ENCODE measurements at regions not wholly inside any gene's neighbourhood (a gene's known extent, or its start where the extent isn't known, plus 50 kb on each side); places are given as distances from the start of the nearest gene placed in this dataset.

- H3K4me1 ChIP-seq, result no peaks in the 10 kb centered on the region
- H3K27me3 ChIP-seq, result no peaks in the 10 kb centered on the region
- H3K4me3 ChIP-seq, result no peak overlapping the region
- no peak for TF ChIP-seq POLR2A (IDR thresholded peaks at IDR 0.05)
- no peak for TF ChIP-seq POLR2AphosphoS5 (IDR thresholded peaks at IDR 0.05; ENCODE audit: insufficient read depth in 1 of 2, low read depth in 1 of 2)
- TF ChIP-seq CTCF (IDR thresholded peaks at IDR 0.05), result no peak
- intact Hi-C loops (cut with DNase I), result no loop called here
- no peak overlapping the region for H3K27ac ChIP-seq
- H3K9me3 ChIP-seq, result no peaks in the 10 kb centered on the region
- no peak for DNase-seq (ENCODE audit: extremely low spot score in 2 of 2)
- no peaks in the 10 kb centered on the region for H3K36me3 ChIP-seq
Observed at GRCh38 chr2:174691201-174691779, 73.0 kb downstream of the CHRNA1 start.

- Histone ChIP-seq H3K4me1 (no peaks in the 10 kb centered on the region), H3K27me3 (no peaks in the 10 kb centered on the region), H3K9me3 (no peaks in the 10 kb centered on the region), H3K4me3 (no peak overlapping the region), H3K36me3 (no peaks in the 10 kb centered on the region), H3K27ac (no peak overlapping the region)
- no peak for TF ChIP-seq CTCF (IDR thresholded peaks at IDR 0.05)
- no peak for TF ChIP-seq POLR2AphosphoS5 (IDR thresholded peaks at IDR 0.05; ENCODE audit: insufficient read depth in 1 of 2, low read depth in 1 of 2)
- TF ChIP-seq POLR2A (IDR thresholded peaks at IDR 0.05), result no peak
- no peak for DNase-seq (ENCODE audit: extremely low spot score in 2 of 2)
- intact Hi-C loops (cut with DNase I), result no loop called here
Observed at GRCh38 chr2:174690026-174690425, 74.2 kb downstream of the CHRNA1 start.

GRCh38 chr2:174688079-174688478, 76.2 kb downstream of the CHRNA1 start:
- Histone ChIP-seq H3K4me1 (peaks cover 6% of the 10 kb centered on the region), H3K36me3 (no peaks in the 10 kb centered on the region), H3K4me3 (no peak overlapping the region), H3K27ac (no peak overlapping the region), H3K9me3 (no peaks in the 10 kb centered on the region), H3K27me3 (no peaks in the 10 kb centered on the region)
- intact Hi-C loops (cut with DNase I), result no loop called here
- TF ChIP-seq POLR2AphosphoS5 (IDR thresholded peaks at IDR 0.05; ENCODE audit: insufficient read depth in 1 of 2, low read depth in 1 of 2), result no peak
- TF ChIP-seq POLR2A (IDR thresholded peaks at IDR 0.05), result no peak
- peak in 2 of 3 experiments; percentile 29 to 38 for TF ChIP-seq CTCF (IDR thresholded peaks at IDR 0.05)
- DNase-seq (ENCODE audit: extremely low spot score in 2 of 2), result no peak

- Histone ChIP-seq H3K36me3 (no peaks in the 10 kb centered on the region), H3K4me1 (peaks cover 11% of the 10 kb centered on the region), H3K9me3 (no peaks in the 10 kb centered on the region), H3K27ac (no peak overlapping the region), H3K27me3 (no peaks in the 10 kb centered on the region), H3K4me3 (no peak overlapping the region)
- DNase-seq (ENCODE audit: extremely low spot score in 2 of 2), result no peak
- TF ChIP-seq POLR2A (IDR thresholded peaks at IDR 0.05) (no peak), POLR2AphosphoS5 (IDR thresholded peaks at IDR 0.05; ENCODE audit: insufficient read depth in 1 of 2, low read depth in 1 of 2) (no peak), CTCF (IDR thresholded peaks at IDR 0.05) (no peak)
- intact Hi-C loops (cut with DNase I), result no loop called here
Observed at GRCh38 chr2:174686430-174686829, 77.8 kb downstream of the CHRNA1 start.

- H3K36me3 ChIP-seq, result no peaks in the 10 kb centered on the region
- peak overlapping the region; percentile 84 to 92 for H3K4me3 ChIP-seq
- peaks cover 41% of the 10 kb centered on the region for H3K4me1 ChIP-seq
- no peaks in the 10 kb centered on the region for H3K27me3 ChIP-seq
- intact Hi-C loops (cut with DNase I), result loop anchor here (2.0 kb wide), 1 partner anchor 197 kb away; the partner anchor contains the start of gene GPR155
- H3K9me3 ChIP-seq, result no peaks in the 10 kb centered on the region
- peak overlapping the region; percentile 94 for H3K27ac ChIP-seq
- TF ChIP-seq POLR2AphosphoS5 (IDR thresholded peaks at IDR 0.05; ENCODE audit: insufficient read depth in 1 of 2, low read depth in 1 of 2), result no peak
- TF ChIP-seq POLR2A (IDR thresholded peaks at IDR 0.05), result no peak
- no peak for TF ChIP-seq CTCF (IDR thresholded peaks at IDR 0.05)
- no peak for DNase-seq (ENCODE audit: extremely low spot score in 2 of 2)
Observed at GRCh38 chr2:174683392-174683759, 80.9 kb downstream of the CHRNA1 start.
